Uterus (tissue), 2 donors: ENCODE measurements at regions not wholly inside any gene's neighbourhood (a gene's known extent, or its start where the extent isn't known, plus 50 kb on each side); places are given as distances from the start of the nearest gene placed in this dataset.

Experiments used
- CTCF ChIP-seq, 4 experiments: fragments of 200-600 bp in 2 of 4; fragments of 450-650 bp in 2 of 4; sonication (generic) in 2 of 4; IDR thresholded peaks; one replicate each; pipeline ENCODE4 v1.5.1; 2016 to 2019; ENCODE audit warnings: antibody characterized with exemption in 4 of 4, mild to moderate bottlenecking in 2 of 4, moderate library complexity in 1 of 4
- POLR2A ChIP-seq, 2 donors: fragments of 450-650 bp; IDR thresholded peaks; one replicate each; pipeline ENCODE4 v1.6.1; 2016; ENCODE audit warnings: antibody characterized with exemption in 2 of 2, mild to moderate bottlenecking in 1 of 2, moderate library complexity in 1 of 2

- TF ChIP-seq POLR2A (IDR thresholded peaks at IDR 0.05) (no peak), CTCF (IDR thresholded peaks at IDR 0.05) (no peak)
Observed at GRCh38 chr7:20895563-20895962, 108.9 kb upstream of the SP8 start.
